Breast epithelium (tissue), 4 donors: ENCODE measurements at regions not wholly inside any gene's neighbourhood (a gene's known extent, or its start where the extent isn't known, plus 50 kb on each side); places are given as distances from the start of the nearest gene placed in this dataset.

Experiments
- DNase-seq, 2 donors: peaks; one replicate each; pipeline ENCODE4 v3.0.0-alpha.2; 2019; ENCODE audit warnings: low spot score in 2 of 2
- H3K27ac ChIP-seq, 2 donors: fragments of 200-600 bp; sonication (generic) in 1 of 2; one replicate each; pipeline ENCODE4 v1.5.1; 2016 to 2019; ENCODE audit warnings: mild to moderate bottlenecking in 1 of 2
- H3K27me3 ChIP-seq, 2 donors: fragments of 200-600 bp; sonication (generic) in 1 of 2; one replicate each; pipeline versions ENCODE4 v1.5.1 to v1.6.0; 2017 to 2019; ENCODE audit warnings: control low read depth in 1 of 2, mild to moderate bottlenecking in 1 of 2
- H3K36me3 ChIP-seq: fragments of 200-600 bp; one replicate; pipeline ENCODE4 v1.5.1; 2019
- H3K4me1 ChIP-seq, 2 donors: fragments of 200-600 bp; sonication (generic); one replicate each; pipeline ENCODE4 v1.5.1; 2016 to 2019; ENCODE audit warnings: control low read depth in 1 of 2
- H3K4me3 ChIP-seq, 3 donors: fragments of 200-600 bp; sonication (generic); 1 replicate in 2 of 3; 2 replicates in 1 of 3; pipeline ENCODE4 v1.5.1; 2016 to 2019; ENCODE audit warnings: mild to moderate bottlenecking in 3 of 3, moderate library complexity in 2 of 3
- H3K9me3 ChIP-seq, 2 donors: fragments of 200-600 bp; sonication (generic) in 1 of 2; one replicate each; pipeline ENCODE4 v1.5.1; 2016 to 2019; ENCODE audit warnings: control low read depth in 1 of 2
- POLR2A ChIP-seq: fragments of 450-650 bp; IDR thresholded peaks from one replicate; pipeline ENCODE4 v1.6.1; 2016; ENCODE audit warnings: antibody characterized with exemption, mild to moderate bottlenecking, moderate library complexity
- POLR2AphosphoS5 ChIP-seq, 3 donors: sonication (generic); formaldehyde crosslinking; IDR thresholded peaks; one replicate each; pipeline ENCODE4 v1.6.1; 2017; ENCODE audit warnings: antibody characterized with exemption in 3 of 3
- intact Hi-C: fragments of 100-400 bp; cut with DNase I; formaldehyde crosslinking; loops from one replicate; pipeline ENCODE4 v1.15.1; 2023; ENCODE audit warnings: low total_unique reads
- TF ChIP-seq, protein P1 (sequence below), 3 donors: fragments of 450-650 bp; IDR thresholded peaks; one replicate each; pipeline ENCODE4 v1.5.1; 2016 to 2017; ENCODE audit warnings: antibody characterized with exemption in 3 of 3, mild to moderate bottlenecking in 3 of 3, moderate library complexity in 3 of 3

DNA sequence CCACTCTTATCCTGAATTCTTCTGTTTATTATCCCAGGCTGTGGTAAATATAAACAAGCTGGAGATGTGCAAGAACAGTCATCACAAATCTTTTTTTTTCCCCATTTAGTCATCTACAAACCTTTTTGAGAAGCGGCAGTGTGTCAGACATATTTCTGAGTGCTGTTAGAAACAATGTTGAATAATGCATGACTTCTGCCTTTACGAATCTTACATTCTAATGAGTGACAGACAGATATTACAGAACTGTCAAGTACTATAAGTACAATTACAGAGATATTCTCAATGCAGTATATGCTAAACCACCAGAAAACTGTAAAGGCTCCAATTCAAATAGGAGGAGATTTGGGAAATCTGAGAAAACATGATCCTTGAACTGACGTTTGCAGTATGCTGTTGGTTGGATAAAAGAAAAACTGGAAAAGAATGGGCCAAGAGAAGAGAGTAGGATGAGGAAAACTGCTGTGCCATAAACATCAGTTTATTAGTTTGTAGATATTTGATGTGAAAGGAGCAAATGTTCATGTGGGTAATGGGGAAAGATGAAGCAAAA, 379.5 kb upstream of the SLC8A1 start:
- Histone ChIP-seq H3K4me3 (no peak overlapping the region), H3K4me1 (no peaks in the 10 kb centered on the region), H3K9me3 (no peaks in the 10 kb centered on the region), H3K36me3 (no peaks in the 10 kb centered on the region), H3K27me3 (no peaks in the 10 kb centered on the region), H3K27ac (no peak overlapping the region)
- DNase-seq, result no peak
- intact Hi-C loops, result no loop called here
- TF ChIP-seq, protein P1, sequence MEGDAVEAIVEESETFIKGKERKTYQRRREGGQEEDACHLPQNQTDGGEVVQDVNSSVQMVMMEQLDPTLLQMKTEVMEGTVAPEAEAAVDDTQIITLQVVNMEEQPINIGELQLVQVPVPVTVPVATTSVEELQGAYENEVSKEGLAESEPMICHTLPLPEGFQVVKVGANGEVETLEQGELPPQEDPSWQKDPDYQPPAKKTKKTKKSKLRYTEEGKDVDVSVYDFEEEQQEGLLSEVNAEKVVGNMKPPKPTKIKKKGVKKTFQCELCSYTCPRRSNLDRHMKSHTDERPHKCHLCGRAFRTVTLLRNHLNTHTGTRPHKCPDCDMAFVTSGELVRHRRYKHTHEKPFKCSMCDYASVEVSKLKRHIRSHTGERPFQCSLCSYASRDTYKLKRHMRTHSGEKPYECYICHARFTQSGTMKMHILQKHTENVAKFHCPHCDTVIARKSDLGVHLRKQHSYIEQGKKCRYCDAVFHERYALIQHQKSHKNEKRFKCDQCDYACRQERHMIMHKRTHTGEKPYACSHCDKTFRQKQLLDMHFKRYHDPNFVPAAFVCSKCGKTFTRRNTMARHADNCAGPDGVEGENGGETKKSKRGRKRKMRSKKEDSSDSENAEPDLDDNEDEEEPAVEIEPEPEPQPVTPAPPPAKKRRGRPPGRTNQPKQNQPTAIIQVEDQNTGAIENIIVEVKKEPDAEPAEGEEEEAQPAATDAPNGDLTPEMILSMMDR (IDR thresholded peaks at IDR 0.05), result no peak
- TF ChIP-seq POLR2AphosphoS5 (IDR thresholded peaks at IDR 0.05) (no peak), POLR2A (no peak)

DNA sequence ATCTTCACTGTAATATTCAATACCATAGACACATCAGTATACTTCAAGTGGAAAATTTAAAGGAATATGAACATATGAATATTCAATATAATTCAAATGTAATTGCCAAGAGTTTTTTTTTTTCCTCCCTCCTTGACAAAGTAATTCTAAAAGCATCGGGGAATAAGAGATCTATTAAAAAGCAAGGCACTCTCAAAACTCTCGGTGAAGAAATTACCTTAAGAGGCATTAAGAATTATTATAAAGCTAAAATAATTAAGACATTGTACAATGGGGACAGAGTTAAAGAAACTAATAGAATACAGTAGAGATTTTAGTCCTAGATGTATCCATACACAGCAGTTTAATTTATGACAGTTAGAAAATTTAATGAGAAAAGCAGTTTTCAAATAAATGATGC, 390.0 kb upstream of the SLC8A1 start:
- intact Hi-C loops, result no loop called here
- Histone ChIP-seq H3K9me3 (no peaks in the 10 kb centered on the region), H3K36me3 (no peaks in the 10 kb centered on the region), H3K4me1 (no peaks in the 10 kb centered on the region), H3K4me3 (no peak overlapping the region), H3K27me3 (no peaks in the 10 kb centered on the region), H3K27ac (no peak overlapping the region)
- no peak for DNase-seq
- no peak for TF ChIP-seq POLR2AphosphoS5 (IDR thresholded peaks at IDR 0.05)
- TF ChIP-seq, protein P1 (IDR thresholded peaks at IDR 0.05), result no peak

DNA sequence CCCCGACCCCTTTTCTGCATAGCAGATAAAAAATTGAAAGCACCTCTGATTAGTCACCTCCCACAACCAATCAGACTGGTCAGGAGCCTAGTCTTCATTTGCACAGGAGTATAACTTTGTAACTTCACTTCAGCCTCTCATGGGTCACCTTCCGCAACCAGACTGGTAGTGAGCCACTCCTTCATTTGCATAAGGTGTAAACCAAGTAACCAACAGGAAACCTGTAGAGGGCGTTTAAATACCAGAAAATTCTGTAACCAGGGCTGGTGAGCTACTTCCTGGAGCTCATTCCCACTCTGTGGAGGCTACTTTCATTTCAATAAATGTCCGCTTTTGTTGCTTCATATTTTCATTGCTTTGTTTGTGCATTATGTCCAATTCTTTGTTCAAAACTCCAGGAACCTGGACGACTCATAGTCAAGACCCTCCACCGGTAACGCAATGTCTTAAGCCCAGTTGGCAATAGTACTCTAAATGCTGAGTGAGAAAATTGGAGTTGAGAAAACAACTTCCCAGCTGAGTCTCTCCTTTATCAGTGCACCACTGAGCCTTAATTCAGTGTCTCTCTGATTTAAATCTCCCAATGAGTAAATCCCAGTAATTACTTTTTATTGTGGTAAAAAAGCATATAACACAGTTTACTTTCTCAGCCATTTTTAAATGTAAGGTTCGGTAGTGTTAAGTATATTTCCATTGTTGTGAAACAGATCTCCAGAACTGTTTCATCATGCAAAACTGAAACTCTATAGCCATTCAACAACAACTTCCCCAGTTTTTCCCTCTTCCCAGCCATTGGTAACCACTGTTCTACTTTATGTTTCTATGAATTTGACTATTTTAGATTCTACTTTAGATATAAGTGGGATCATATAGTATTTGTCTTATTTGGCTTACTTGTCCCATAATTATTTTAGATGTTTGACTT, 392.7 kb upstream of the SLC8A1 start:
- Histone ChIP-seq H3K9me3 (no peaks in the 10 kb centered on the region), H3K27ac (no peak overlapping the region), H3K4me3 (no peak overlapping the region), H3K36me3 (no peaks in the 10 kb centered on the region), H3K4me1 (no peaks in the 10 kb centered on the region), H3K27me3 (no peaks in the 10 kb centered on the region)
- intact Hi-C loops, result loop anchor here (5.0 kb wide), 1 partner anchor 952 kb away; no protein-coding TSS in a partner anchor
- DNase-seq, result no peak
- TF ChIP-seq, protein P1 (IDR thresholded peaks at IDR 0.05), result no peak
- TF ChIP-seq POLR2AphosphoS5 (IDR thresholded peaks at IDR 0.05), result no peak
- TF ChIP-seq POLR2A, result no peak

DNA sequence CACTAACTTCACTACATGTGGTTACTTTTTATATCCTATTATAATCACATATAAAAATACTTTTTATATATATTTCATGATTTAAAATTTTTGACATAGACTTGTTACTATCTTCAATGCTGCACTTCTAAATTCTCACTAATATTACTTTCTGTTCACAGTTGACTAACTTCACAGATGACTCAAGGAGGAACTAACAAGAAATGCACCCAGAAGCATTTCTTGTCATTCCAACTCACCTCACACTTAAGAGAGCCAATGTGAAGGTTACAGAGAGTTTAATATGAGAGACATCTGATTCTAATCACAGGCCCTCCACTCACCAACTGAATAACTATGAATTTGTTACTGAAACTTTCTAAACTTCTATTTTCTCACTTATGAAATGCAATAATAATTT, 399.8 kb upstream of the SLC8A1 start:
- H3K27ac ChIP-seq, result no peak overlapping the region
- no peaks in the 10 kb centered on the region for H3K9me3 ChIP-seq
- H3K4me3 ChIP-seq, result no peak overlapping the region
- no peak for DNase-seq
- TF ChIP-seq, protein P1 (IDR thresholded peaks at IDR 0.05), result no peak
- TF ChIP-seq POLR2AphosphoS5 (IDR thresholded peaks at IDR 0.05) (no peak), POLR2A (no peak)
- H3K36me3 ChIP-seq, result no peaks in the 10 kb centered on the region
- no peaks in the 10 kb centered on the region for H3K4me1 ChIP-seq
- intact Hi-C loops, result no loop called here
- no peaks in the 10 kb centered on the region for H3K27me3 ChIP-seq

DNA sequence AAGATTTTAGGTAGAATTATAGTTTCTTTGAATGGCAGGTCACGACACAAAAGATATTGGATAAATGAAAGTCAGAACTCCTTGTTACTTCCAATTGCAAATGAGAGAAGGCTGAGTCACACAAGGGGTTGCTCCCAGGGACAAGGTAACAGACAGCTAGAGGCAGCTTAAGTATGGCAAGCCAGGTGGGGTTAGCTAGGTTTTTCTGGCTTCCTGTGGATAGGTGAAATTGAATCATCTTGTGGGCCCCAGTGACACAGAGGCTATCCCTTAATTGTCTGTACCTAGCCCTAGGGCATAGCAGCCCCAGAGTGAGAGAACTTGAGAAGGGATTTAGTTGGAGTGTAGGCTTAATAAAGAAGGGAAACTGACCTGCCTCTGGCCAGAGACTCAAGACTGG, 407.7 kb upstream of the SLC8A1 start:
- Histone ChIP-seq H3K4me3 (no peak overlapping the region), H3K27ac (no peak overlapping the region), H3K27me3 (no peaks in the 10 kb centered on the region), H3K36me3 (peaks cover 5% of the 10 kb centered on the region), H3K4me1 (no peaks in the 10 kb centered on the region), H3K9me3 (no peaks in the 10 kb centered on the region)
- TF ChIP-seq POLR2AphosphoS5 (IDR thresholded peaks at IDR 0.05), result no peak
- no peak for DNase-seq
- intact Hi-C loops, result no loop called here
